HG03097 (cell line): ENCODE measurements at regions not wholly inside any gene's neighbourhood (a gene's known extent, or its start where the extent isn't known, plus 50 kb on each side); places are given as distances from the start of the nearest gene placed in this dataset.
"Not testable (repeated sequence)": the region's sequence is repeated elsewhere in the genome, so short reads cannot be mapped to it uniquely, and the experiment has no call there.

Experiments
- ATAC-seq: cut with Tn5 transposase; IDR thresholded peaks from one replicate; pipeline ENCODE4 v1.9.1; 2021; ENCODE audit not compliant: unreplicated experiment, low FRiP score

DNA sequence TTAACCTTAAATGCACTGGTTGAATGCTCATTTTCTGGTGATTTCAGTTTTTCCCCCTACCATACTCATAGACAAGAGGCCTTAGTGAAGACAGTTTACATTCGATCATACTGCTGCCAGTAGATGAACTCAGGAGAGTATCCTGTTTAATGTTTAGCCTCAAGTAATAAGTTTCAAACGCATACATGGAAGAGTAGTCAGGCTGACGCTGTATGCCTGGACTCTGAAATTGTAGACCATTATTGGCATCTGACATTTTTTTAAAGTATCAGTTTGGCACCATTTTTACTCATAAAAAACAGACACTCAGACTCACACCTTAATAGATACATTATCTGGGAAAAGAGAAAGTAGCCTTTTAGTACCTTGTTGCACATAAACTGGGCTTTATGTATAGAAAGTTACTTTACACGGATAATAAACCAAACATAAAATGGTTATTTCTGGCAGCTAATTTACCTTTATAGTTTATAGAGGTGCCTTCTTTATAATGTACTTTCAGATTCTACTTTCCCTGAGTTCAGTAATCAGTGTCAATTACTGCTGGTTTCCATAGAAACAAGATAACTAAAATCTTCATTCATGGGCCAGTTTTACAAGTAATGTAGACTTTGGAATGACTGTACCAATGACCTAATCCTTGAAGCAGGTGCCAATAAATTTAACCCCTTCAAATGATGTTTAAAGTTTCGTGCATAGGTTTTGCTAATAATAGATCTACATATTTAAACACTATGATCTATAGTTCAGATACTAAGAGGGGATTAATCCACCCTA is 183.8 kb upstream of the ITGA1 start:
- ATAC-seq = no peak

- ATAC-seq = no peak
These were observed 182.1 kb upstream of the ITGA1 start for GRCh38 chr5:52605317-52606313.

DNA sequence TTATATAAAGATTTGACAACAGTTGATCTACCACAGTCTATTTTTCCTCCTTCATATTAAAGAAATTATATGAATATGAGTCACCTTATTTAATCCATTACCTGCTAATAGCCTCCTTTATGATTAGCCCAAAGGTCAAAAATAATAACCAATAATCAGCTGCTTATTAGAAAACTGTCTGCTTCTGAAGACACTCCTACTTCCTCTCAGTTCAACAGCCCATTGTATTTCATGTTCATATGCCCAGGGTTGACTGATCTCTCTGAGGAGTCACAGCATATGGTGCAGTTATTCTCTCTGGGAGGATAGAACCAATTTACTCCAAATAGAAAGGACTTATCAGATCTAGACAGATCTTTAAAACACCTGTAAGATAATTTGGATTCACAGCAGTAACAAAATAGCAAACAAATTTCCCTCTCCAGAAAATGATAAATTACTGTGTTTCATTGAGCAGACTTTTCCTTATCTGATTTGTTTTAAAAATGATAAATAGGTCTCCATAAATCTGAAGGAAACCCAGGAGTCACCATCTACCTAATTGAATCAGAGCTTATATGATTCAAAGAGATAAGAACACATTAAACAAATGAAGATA is 180.4 kb upstream of the ITGA1 start:
- no peak for ATAC-seq

- no peak for ATAC-seq
These were observed 167.4 kb upstream of the ITGA1 start for GRCh38 chr5:52620315-52620714.

- no peak for ATAC-seq
These were observed 164.4 kb upstream of the ITGA1 start for GRCh38 chr5:52623291-52623690.

GRCh38 chr5:52624291-52624690 is 163.4 kb upstream of the ITGA1 start:
- no peak for ATAC-seq

DNA sequence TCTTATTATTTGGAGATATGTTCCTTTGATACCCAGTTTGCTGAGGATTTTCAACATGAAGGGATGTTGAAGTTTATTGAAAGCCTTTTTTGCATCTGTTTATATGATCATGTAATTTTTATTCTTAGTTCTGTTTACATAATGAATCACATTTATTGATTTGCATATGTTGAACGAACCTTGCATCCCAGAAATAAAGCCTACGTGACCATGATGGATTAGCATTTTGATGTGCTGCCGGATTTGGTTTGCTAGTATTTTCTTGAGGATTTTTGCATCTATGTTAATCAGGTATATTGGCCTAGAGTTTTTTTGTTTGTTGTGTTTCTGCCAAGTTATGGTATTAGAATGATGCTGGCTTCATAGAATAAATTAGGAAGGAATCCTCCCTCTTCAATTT is 161.4 kb upstream of the ITGA1 start:
- no peak for ATAC-seq

- no peak for ATAC-seq
These were observed 160.0 kb upstream of the ITGA1 start for GRCh38 chr5:52627740-52628139.

- no peak for ATAC-seq
These were observed 155.4 kb upstream of the ITGA1 start for GRCh38 chr5:52632281-52632680.

- not testable (repeated sequence) for ATAC-seq
These were observed 153.5 kb upstream of the ITGA1 start for GRCh38 chr5:52634171-52634570.

DNA sequence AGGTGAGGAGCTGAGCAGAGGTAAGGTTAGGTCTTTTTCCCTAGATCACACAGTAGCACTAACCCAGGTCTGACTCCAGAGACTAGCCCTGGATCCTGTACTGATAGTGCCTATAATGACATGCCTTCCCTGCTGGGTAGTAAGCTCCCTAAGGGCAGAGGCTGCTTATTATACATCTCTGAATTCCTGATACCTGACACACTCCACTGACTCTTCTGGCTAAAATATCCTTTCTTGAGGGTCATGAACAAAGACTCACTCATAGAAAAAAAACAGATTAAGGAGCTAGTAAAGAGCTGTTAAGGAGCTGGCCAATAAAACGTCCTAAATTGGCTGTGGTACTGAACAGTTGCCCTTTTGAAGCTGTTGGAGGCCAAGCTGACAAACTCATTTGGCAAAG is 149.0 kb upstream of the ITGA1 start:
- ATAC-seq = no peak

GRCh38 chr5:52648726-52649125 is 139.0 kb upstream of the ITGA1 start:
- ATAC-seq = no peak

DNA sequence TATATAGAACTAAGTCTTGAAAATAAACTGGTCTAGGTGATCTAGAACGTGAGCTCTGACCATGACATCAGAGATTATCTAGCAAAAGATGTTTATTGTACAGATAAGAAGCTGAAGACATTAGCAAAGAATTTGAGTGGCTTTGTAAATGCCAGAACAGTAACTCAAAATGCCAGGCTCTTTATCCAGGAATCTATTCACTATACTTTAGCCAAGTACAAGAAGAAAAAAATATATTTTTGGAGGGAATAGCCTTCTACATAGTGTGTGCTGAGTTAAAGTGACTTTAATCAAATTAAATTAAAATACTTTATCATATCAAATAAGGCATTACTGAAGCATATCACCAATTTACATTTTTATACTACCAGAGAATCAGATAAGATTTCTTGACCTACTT is 132.6 kb upstream of the ITGA1 start:
- ATAC-seq = no peak

DNA sequence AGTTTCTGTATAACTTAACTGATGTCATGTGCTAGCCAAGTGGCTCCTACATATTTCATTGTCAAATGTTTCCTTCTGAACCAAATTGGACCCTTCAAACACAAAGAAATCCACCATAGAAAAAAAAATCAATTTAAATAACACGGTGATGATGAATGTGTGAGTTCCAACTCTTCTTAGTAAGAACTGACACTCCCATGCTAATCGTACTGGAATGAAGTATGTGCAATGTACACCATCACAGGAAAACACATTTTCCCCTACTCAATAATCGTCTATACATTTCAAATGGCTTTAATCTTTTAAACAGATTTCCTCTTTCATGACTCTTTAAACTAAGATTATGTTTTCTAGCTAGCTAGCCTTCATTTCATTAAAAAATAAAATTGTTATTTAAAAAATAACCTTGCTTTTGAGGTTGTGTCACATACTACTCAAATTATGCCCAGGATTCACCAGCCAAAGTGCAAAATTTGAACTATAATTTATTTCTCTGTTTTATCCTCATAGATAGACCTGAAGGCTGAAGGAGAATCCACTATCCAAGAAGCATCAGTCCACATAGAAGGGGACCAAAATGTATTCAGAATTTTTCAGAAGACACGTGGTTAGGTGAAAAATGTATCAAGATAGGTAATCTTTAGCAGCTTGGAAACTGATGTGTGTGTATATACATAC is 131.0 kb upstream of the ITGA1 start:
- ATAC-seq = no peak

GRCh38 chr5:52657247-52657645 is 130.5 kb upstream of the ITGA1 start:
- no peak for ATAC-seq

- ATAC-seq = no peak
These were observed 129.5 kb upstream of the ITGA1 start for GRCh38 chr5:52658246-52658645.

DNA sequence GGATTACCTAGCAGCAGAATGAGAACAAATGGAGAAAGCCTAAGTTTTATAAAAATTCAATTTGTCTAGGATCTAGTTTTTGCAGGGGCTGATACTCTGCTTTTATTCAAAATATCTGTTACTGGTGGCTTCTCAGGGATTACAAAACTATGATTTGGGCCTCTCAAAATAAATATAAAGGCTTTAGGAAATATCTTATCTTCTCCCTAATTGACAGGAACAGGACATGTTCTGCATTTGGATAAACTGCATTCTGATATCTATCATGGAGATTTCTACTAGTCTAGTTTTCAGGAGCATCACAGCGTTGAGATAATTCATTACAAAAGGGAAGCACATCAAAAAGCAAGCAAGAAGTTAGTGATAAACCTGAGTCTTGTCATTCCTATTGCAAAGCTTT is 127.1 kb upstream of the ITGA1 start:
- ATAC-seq = no peak

GRCh38 chr5:52661903-52662595 is 125.7 kb upstream of the ITGA1 start:
- ATAC-seq = no peak

DNA sequence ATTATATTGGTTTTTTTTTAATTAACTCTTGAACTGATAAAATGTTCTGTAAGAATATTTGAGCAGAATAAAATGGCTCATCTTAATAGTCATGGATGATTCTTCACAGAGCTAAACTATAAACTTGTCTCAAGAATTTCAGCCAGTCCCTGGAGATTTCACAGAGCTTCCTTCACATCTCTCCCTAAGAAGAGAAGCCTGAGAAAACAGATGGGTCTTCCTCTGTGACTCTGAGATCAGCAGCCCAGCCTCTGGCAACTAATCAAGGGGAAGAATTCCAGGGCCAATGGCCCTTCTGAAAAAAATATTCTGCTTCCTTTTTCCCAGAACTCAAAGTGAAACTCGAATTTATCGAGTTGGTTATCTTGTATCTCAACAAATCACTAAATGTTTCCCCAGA is 122.2 kb upstream of the ITGA1 start:
- no peak for ATAC-seq

- no peak for ATAC-seq
These were observed 119.6 kb upstream of the ITGA1 start for GRCh38 chr5:52668139-52668538.
